Bronchial epithelial cell (primary cell): ENCODE measurements at regions not wholly inside any gene's neighbourhood (a gene's known extent, or its start where the extent isn't known, plus 50 kb on each side); places are given as distances from the start of the nearest gene placed in this dataset.
"Not testable (repeated sequence)": the region's sequence is repeated elsewhere in the genome, so short reads cannot be mapped to it uniquely, and the experiment has no call there.

Experiments
- DNase-seq: peaks from one replicate; pipeline ENCODE4 v3.0.0-alpha.2; 2010; ENCODE audit warnings: low read depth
- FAIRE-seq: peaks from 2 replicates; lab custom pipeline; 2011; peaks lifted over from hg19 to GRCh38; lab: Jason Lieb, UNC
- H3K27me3 ChIP-seq: 2 replicates; pipeline ENCODE4 v1.5.1; 2011; ENCODE audit warnings: low read length; ENCODE audit not compliant: control insufficient read depth, insufficient read depth
- H3K36me3 ChIP-seq: 2 replicates; pipeline ENCODE4 v1.5.1; 2011; ENCODE audit warnings: low read length; ENCODE audit not compliant: control insufficient read depth, insufficient read depth
- H3K4me3 ChIP-seq: 2 replicates; pipeline ENCODE4 v1.5.1; 2011; ENCODE audit warnings: mild to moderate bottlenecking, low read depth, low read length, control low read depth
- TF ChIP-seq, protein P1 (sequence below): IDR thresholded peaks from 2 replicates; pipeline ENCODE4 v1.5.1; 2011; ENCODE audit warnings: mild to moderate bottlenecking, moderate library complexity, low read length, control low read depth, inconsistent platforms; ENCODE audit not compliant: insufficient read depth, severe bottlenecking

- no peaks in the 10 kb centered on the region for H3K36me3 ChIP-seq
- FAIRE-seq (no peak), DNase-seq (peak; percentile 66)
- H3K4me3 ChIP-seq: no peak overlapping the region
- H3K27me3 ChIP-seq: no peaks in the 10 kb centered on the region
- TF ChIP-seq, protein P1, sequence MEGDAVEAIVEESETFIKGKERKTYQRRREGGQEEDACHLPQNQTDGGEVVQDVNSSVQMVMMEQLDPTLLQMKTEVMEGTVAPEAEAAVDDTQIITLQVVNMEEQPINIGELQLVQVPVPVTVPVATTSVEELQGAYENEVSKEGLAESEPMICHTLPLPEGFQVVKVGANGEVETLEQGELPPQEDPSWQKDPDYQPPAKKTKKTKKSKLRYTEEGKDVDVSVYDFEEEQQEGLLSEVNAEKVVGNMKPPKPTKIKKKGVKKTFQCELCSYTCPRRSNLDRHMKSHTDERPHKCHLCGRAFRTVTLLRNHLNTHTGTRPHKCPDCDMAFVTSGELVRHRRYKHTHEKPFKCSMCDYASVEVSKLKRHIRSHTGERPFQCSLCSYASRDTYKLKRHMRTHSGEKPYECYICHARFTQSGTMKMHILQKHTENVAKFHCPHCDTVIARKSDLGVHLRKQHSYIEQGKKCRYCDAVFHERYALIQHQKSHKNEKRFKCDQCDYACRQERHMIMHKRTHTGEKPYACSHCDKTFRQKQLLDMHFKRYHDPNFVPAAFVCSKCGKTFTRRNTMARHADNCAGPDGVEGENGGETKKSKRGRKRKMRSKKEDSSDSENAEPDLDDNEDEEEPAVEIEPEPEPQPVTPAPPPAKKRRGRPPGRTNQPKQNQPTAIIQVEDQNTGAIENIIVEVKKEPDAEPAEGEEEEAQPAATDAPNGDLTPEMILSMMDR: no peak
Observed at GRCh38 chr6:137978252-137978896, 111.3 kb downstream of the TNFAIP3 start.

DNA sequence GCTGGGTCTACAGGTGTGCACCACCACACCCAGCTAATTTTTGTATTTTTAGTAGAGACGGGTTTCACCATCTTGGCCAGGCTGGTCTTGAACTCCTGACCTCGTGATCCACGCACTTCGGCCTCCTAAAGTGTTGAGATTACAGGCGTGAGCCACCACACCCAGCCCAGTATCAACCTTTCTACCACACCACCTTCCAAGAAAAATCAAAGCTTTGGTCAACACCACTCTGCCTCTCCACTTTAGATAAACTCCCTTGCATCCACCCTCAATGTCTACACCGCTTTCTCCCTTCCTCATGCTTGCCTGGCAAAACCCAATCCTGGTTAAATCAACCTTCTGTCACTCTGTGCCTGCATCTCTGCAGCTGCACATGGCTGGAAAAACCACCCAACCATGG, 112.2 kb downstream of the TNFAIP3 start:
- not testable (repeated sequence) for H3K27me3 ChIP-seq, DNase-seq, H3K4me3 ChIP-seq, H3K36me3 ChIP-seq, FAIRE-seq

DNA sequence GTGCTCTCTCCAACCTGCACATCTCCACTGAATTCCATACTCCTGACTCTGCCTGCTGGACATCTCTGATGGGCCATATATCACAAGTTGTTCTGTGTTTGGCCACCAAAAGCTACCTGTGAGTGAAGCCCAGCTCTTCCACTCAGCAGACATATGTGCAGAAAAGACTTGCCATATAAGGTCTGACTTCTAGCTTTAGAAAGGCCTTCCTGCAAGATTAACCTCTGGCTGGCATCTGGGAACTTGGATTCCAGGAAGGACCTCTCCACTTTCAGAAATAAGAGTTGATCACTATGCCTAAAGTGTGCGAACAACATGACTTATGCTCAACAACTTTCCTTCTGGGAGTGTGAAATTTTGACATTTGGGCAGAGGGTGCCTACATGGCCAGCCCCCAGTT, 113.7 kb downstream of the TNFAIP3 start:
- TF ChIP-seq, protein P1: no peak
- Histone ChIP-seq H3K36me3 (no peaks in the 10 kb centered on the region), H3K4me3 (no peak overlapping the region), H3K27me3 (no peaks in the 10 kb centered on the region)
- FAIRE-seq: no peak
- DNase-seq: no peak

DNA sequence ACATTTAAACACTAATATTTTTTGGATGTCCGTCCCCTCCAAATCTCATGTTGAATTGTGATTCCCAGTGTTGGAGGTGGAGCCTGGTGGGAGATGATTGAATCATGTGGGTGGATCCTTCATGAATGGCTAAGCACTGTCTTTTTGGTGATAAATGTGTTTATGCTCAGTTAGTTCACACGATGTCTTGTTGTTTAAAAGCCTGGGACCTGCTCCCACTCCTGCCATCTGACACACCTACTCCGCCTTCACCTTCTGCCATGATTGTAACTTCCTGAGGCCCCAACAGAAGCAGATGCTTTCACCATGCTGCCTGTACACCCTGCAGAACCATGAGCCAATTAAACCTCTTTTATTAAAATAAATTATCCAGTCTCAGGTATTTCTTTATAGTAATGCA, 114.7 kb downstream of the TNFAIP3 start:
- TF ChIP-seq, protein P1: no peak
- Histone ChIP-seq H3K36me3 (no peaks in the 10 kb centered on the region), H3K4me3 (no peak overlapping the region), H3K27me3 (no peaks in the 10 kb centered on the region)
- DNase-seq: no peak
- no peak for FAIRE-seq

GRCh38 chr6:137982418-137983189, 115.5 kb downstream of the TNFAIP3 start:
- no peaks in the 10 kb centered on the region for H3K36me3 ChIP-seq
- H3K27me3 ChIP-seq: no peaks in the 10 kb centered on the region
- no peak overlapping the region for H3K4me3 ChIP-seq
- DNase-seq (no peak), FAIRE-seq (no peak)
- TF ChIP-seq, protein P1: no peak

- no peaks in the 10 kb centered on the region for H3K36me3 ChIP-seq
- no peaks in the 10 kb centered on the region for H3K27me3 ChIP-seq
- DNase-seq (no peak), FAIRE-seq (no peak)
- H3K4me3 ChIP-seq: no peak overlapping the region
- TF ChIP-seq, protein P1: no peak
Observed at GRCh38 chr6:137983269-137983668, 116.2 kb downstream of the TNFAIP3 start.
